ENCODE measurements at regions not wholly inside any gene's neighbourhood (a gene's known extent, or its start where the extent isn't known, plus 50 kb on each side); places are given as distances from the start of the nearest gene placed in this dataset.
"Not testable (repeated sequence)": the region's sequence is repeated elsewhere in the genome, so short reads cannot be mapped to it uniquely, and the experiment has no call there.

- DNase-seq (ENCODE audit: low read depth in 4 of 4, low spot score in 2 of 4): no peak
Measured at GRCh38 chr11:21710809-21711208, 482.1 kb upstream of the ANO5 start.

GRCh38 chr11:21711341-21711740 is 481.5 kb upstream of the ANO5 start:
- no peak for DNase-seq (ENCODE audit: low read depth in 4 of 4, low spot score in 2 of 4)

GRCh38 chr11:21723678-21724077 is 469.2 kb upstream of the ANO5 start:
- DNase-seq (ENCODE audit: low read depth in 4 of 4, low spot score in 2 of 4): no peak

- DNase-seq (ENCODE audit: low read depth in 4 of 4, low spot score in 2 of 4): no peak
Measured at GRCh38 chr11:21727102-21727501, 465.8 kb upstream of the ANO5 start.

- no peak for DNase-seq (ENCODE audit: low read depth in 4 of 4, low spot score in 2 of 4)
Measured at GRCh38 chr11:21736404-21736803, 456.5 kb upstream of the ANO5 start.

- DNase-seq (ENCODE audit: low read depth in 4 of 4, low spot score in 2 of 4): not testable (repeated sequence)
Measured at GRCh38 chr11:21752475-21753243, 440.2 kb upstream of the ANO5 start.

- DNase-seq (ENCODE audit: low read depth in 4 of 4, low spot score in 2 of 4): not testable (repeated sequence)
Measured at GRCh38 chr11:21753244-21753767, 439.6 kb upstream of the ANO5 start.

GRCh38 chr11:21761000-21761399 is 431.9 kb upstream of the ANO5 start:
- no peak for DNase-seq (ENCODE audit: low read depth in 4 of 4, low spot score in 2 of 4)

- DNase-seq (ENCODE audit: low read depth in 4 of 4, low spot score in 2 of 4): no peak
Measured at GRCh38 chr11:21768388-21768787, 424.5 kb upstream of the ANO5 start.

GRCh38 chr11:21769188-21769587 is 423.7 kb upstream of the ANO5 start:
- DNase-seq (ENCODE audit: low read depth in 4 of 4, low spot score in 2 of 4): no peak

- no peak for DNase-seq (ENCODE audit: low read depth in 4 of 4, low spot score in 2 of 4)
Measured at GRCh38 chr11:21771097-21771496, 421.8 kb upstream of the ANO5 start.

GRCh38 chr11:21774212-21774611 is 418.7 kb upstream of the ANO5 start:
- no peak for DNase-seq (ENCODE audit: low read depth in 4 of 4, low spot score in 2 of 4)

GRCh38 chr11:21775911-21776310 is 417.0 kb upstream of the ANO5 start:
- no peak for DNase-seq (ENCODE audit: low read depth in 4 of 4, low spot score in 2 of 4)

- no peak for DNase-seq (ENCODE audit: low read depth in 4 of 4, low spot score in 2 of 4)
Measured at GRCh38 chr11:21783954-21784353, 408.9 kb upstream of the ANO5 start.

GRCh38 chr11:21785351-21785750 is 407.5 kb upstream of the ANO5 start:
- DNase-seq (ENCODE audit: low read depth in 4 of 4, low spot score in 2 of 4): no peak

- DNase-seq (ENCODE audit: low read depth in 4 of 4, low spot score in 2 of 4): no peak
Measured at GRCh38 chr11:21794306-21794705, 398.6 kb upstream of the ANO5 start.

GRCh38 chr11:21798216-21798615 is 394.7 kb upstream of the ANO5 start:
- no peak for DNase-seq (ENCODE audit: low read depth in 4 of 4, low spot score in 2 of 4)

GRCh38 chr11:21804523-21804922 is 388.4 kb upstream of the ANO5 start:
- not testable (repeated sequence) for DNase-seq (ENCODE audit: low read depth in 4 of 4, low spot score in 2 of 4)

GRCh38 chr11:21806508-21806907 is 386.4 kb upstream of the ANO5 start:
- DNase-seq (ENCODE audit: low read depth in 4 of 4, low spot score in 2 of 4): no peak

- no peak for DNase-seq (ENCODE audit: low read depth in 4 of 4, low spot score in 2 of 4)
Measured at GRCh38 chr11:21806947-21807346, 385.9 kb upstream of the ANO5 start.

GRCh38 chr11:21807350-21807749 is 385.5 kb upstream of the ANO5 start:
- DNase-seq (ENCODE audit: low read depth in 4 of 4, low spot score in 2 of 4): no peak

GRCh38 chr11:21810650-21811049 is 382.2 kb upstream of the ANO5 start:
- DNase-seq (ENCODE audit: low read depth in 4 of 4, low spot score in 2 of 4): no peak

- no peak for DNase-seq (ENCODE audit: low read depth in 4 of 4, low spot score in 2 of 4)
Measured at GRCh38 chr11:21811572-21811971, 381.3 kb upstream of the ANO5 start.
